HG03520 (cell line): ENCODE measurements at regions not wholly inside any gene's neighbourhood (a gene's known extent, or its start where the extent isn't known, plus 50 kb on each side); places are given as distances from the start of the nearest gene placed in this dataset.
"Not testable (repeated sequence)": the region's sequence is repeated elsewhere in the genome, so short reads cannot be mapped to it uniquely, and the experiment has no call there.

Source experiments
- ATAC-seq: cut with Tn5 transposase; IDR thresholded peaks from one replicate; pipeline ENCODE4 v1.9.1; 2021; ENCODE audit warnings: mild to moderate bottlenecking, moderate library complexity; ENCODE audit not compliant: unreplicated experiment

GRCh38 chr2:185374878-185375277 is 363.7 kb upstream of the FSIP2 start:
- ATAC-seq, result no peak

- no peak for ATAC-seq
Observed at GRCh38 chr2:185375731-185376130, 362.9 kb upstream of the FSIP2 start.

- ATAC-seq, result no peak
Observed at GRCh38 chr2:185381631-185382030, 357.0 kb upstream of the FSIP2 start.

- no peak for ATAC-seq
Observed at GRCh38 chr2:185384822-185385560, 353.6 kb upstream of the FSIP2 start.

- no peak for ATAC-seq
Observed at GRCh38 chr2:185388226-185388625, 350.4 kb upstream of the FSIP2 start.

GRCh38 chr2:185391543-185391942 is 347.1 kb upstream of the FSIP2 start:
- ATAC-seq, result no peak

GRCh38 chr2:185393091-185393490 is 345.5 kb upstream of the FSIP2 start:
- ATAC-seq, result no peak

GRCh38 chr2:185402474-185402873 is 336.1 kb upstream of the FSIP2 start:
- no peak for ATAC-seq

GRCh38 chr2:185404578-185404977 is 334.0 kb upstream of the FSIP2 start:
- no peak for ATAC-seq

GRCh38 chr2:185417111-185417510 is 321.5 kb upstream of the FSIP2 start:
- ATAC-seq, result no peak

GRCh38 chr2:185417688-185418087 is 320.9 kb upstream of the FSIP2 start:
- no peak for ATAC-seq

GRCh38 chr2:185424958-185425629 is 313.5 kb upstream of the FSIP2 start:
- ATAC-seq, result not testable (repeated sequence)

GRCh38 chr2:185428000-185428399 is 310.6 kb upstream of the FSIP2 start:
- no peak for ATAC-seq

- ATAC-seq, result no peak
Observed at GRCh38 chr2:185433824-185434223, 304.8 kb upstream of the FSIP2 start.

GRCh38 chr2:185436787-185437372 is 301.7 kb upstream of the FSIP2 start:
- no peak for ATAC-seq

- ATAC-seq, result no peak
Observed at GRCh38 chr2:185441486-185442005, 297.1 kb upstream of the FSIP2 start.

GRCh38 chr2:185456517-185456916 is 282.1 kb upstream of the FSIP2 start:
- ATAC-seq, result no peak

GRCh38 chr2:185463481-185463880 is 275.1 kb upstream of the FSIP2 start:
- ATAC-seq, result no peak

GRCh38 chr2:185466915-185467314 is 271.7 kb upstream of the FSIP2 start:
- ATAC-seq, result no peak

GRCh38 chr2:185471441-185471840 is 267.2 kb upstream of the FSIP2 start:
- ATAC-seq, result no peak

- no peak for ATAC-seq
Observed at GRCh38 chr2:185472574-185472973, 266.0 kb upstream of the FSIP2 start.

- ATAC-seq, result no peak
Observed at GRCh38 chr2:185473838-185474237, 264.8 kb upstream of the FSIP2 start.
